Germinal center (tissue), 1 donor: ENCODE measurements at regions not wholly inside any gene's neighbourhood (a gene's known extent, or its start where the extent isn't known, plus 50 kb on each side); places are given as distances from the start of the nearest gene placed in this dataset.

Experiments
- DNase-seq: peaks from one replicate; pipeline ENCODE4 v3.0.0; 2012; ENCODE audit warnings: mixed read lengths, low spot score

DNA sequence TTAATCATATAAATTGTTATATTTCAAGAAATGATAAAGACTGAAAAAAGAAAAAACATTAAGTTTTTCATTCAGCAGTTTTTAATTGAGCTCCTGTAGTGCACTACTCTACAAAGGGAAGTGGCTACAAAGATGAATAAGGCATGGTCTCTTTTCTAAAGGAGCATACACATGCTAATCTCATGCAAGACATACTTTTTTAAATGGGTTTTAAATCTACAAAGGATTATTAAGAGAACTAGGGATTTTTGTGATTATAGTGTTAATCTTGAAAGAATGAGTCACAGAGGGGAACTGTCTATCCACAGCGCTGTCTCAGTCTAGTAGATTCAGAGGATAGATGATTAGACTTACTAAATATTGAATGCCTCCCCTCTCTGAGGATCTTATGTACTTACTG, 1722.2 kb downstream of the RPA4 start:
- no peak for DNase-seq

- no peak for DNase-seq
Measured at GRCh38 chrX:98607739-98608138, 1724.0 kb downstream of the RPA4 start.

- DNase-seq: no peak
Measured at GRCh38 chrX:98627645-98628044, 1743.9 kb downstream of the RPA4 start.

DNA sequence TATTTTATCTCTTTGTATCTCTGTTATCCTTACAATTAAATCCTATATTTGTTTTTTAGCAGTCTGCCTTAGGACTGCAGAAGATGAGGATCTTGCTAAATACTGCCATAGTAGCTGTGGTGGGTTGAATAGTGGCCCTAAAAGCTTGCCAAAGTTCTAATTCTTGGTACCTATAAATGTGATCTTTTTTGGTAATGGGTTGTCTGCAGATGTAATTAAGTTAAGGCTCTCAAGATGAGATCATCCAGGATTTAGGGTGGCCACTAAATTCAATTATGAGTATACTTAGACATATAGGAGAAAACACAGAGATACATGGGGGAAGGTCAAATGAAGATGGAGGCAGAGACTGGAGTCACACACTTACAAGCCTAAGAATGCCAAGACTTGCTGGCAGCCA, 1753.7 kb downstream of the RPA4 start:
- no peak for DNase-seq

DNA sequence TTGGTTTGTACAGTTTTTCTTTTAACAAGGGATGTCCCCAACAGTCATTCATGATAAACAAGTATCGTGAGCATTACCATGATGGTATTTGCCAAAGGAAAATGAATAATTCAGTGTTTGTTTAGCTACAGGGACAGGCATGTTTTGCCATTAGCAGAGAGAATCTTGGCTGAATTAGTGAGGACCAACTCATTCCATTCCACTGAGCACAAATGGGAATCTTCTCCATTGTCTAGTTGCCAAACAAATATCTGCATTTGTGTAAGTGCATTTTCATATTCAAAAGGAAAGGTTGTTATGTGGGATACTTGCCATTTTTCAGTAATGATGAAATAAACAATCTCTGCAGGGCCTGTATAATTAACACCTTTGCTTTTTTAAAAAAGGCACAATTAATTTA, 1762.6 kb downstream of the RPA4 start:
- DNase-seq: no peak

GRCh38 chrX:98654565-98654964, 1755.5 kb downstream of the PCDH19 start:
- DNase-seq: no peak
